T follicular helper cell (primary cell): ENCODE measurements at regions not wholly inside any gene's neighbourhood (a gene's known extent, or its start where the extent isn't known, plus 50 kb on each side); places are given as distances from the start of the nearest gene placed in this dataset.

Source experiments
- DNase-seq: peaks from one replicate; pipeline ENCODE4 v3.0.0-alpha.2; 2020; ENCODE audit warnings: low read depth

DNA sequence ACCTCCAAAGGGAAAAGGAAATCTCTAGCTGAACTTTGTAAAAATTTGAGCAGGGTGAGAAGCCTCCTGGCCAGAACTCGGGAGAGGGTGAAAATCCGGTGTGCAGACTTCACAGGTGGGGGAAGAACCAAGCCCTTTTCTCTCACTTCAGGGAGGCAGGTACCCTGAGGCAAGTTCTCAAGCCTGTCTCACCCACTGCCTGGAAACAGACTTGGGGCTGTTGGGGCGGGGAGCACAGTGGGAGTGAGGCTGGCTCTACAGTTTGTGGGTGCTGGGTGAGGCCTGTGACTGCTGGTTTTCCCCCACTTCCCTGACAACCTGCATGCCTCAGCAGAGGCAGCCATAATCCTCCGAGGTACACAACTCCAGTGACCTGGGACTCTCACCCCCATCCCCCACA, 187.1 kb downstream of the KIF4B start:
- no peak for DNase-seq

DNA sequence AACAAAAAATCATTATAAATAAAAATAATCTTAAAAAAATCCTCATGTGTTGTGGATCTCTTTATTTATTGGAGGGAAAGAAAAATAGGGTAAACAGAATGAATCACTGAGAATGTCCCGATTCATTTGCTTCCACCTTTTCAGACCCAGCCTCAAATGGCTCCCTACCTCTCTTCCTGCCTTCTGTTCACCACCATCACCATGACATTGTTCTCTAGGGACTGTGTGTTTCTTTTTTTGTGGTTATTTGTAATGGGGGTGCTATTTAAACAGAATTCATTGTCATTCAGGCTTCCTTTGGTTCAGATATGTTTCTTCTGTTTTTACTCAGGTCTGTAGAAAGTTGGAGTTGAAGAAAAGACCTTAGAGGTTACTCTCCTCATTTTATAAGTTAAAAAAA, 198.2 kb downstream of the KIF4B start:
- no peak for DNase-seq

DNA sequence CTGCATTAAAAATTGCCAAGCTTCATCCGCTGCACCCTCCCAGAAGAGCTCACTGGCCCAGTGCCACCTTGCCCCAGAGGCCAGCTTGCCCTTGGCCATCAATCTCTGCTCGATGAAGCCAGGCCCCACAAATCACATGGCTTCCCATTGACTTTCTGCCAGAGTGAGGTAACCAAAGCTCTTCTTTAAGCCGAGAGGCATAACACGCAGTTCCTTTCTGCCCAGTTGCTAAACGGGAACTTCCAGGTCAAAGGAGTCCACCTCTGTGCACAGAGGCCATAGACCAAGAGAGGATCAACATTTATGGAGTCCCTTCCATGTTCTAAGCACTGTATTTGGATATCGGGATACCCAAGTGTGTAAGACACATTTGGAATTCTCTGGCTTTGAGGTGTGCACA, 208.8 kb downstream of the KIF4B start:
- no peak for DNase-seq

DNA sequence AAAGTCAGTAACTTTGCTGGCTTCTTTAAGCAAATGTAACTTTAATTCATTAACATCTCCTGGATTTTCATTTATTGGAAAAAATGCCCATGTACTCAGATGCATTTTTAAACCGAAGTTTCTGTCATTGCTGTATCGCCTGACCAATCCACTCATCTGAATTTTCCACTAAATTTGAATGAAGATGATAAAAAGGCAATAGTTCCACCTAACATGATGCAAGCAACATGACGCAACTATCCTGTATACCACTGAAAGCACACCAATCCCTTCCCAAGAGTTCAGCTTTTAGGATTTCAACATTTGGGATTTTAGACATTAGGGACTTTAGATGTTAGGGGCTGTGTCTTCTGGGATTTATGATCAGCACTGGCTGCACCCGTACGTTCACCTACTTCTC, 215.6 kb downstream of the KIF4B start:
- no peak for DNase-seq

DNA sequence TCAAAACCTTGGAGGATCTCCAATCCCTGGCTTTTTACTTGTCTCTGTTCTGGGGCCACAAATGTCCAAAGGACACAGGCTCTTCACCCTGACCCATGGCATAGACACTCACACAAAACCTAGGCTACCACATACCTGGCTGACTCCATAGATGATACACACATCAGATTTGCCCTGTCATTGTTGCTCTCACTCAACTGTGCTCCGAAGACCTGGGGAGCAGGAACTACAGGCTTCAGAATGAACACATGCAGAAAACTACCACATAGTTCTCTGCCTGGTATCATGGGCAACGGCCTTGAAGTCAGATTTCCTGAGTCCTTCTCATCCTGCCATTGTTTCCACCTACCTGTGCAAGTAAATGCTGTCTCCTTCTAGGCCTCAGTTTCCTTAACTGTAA, 226.2 kb downstream of the KIF4B start:
- no peak for DNase-seq

DNA sequence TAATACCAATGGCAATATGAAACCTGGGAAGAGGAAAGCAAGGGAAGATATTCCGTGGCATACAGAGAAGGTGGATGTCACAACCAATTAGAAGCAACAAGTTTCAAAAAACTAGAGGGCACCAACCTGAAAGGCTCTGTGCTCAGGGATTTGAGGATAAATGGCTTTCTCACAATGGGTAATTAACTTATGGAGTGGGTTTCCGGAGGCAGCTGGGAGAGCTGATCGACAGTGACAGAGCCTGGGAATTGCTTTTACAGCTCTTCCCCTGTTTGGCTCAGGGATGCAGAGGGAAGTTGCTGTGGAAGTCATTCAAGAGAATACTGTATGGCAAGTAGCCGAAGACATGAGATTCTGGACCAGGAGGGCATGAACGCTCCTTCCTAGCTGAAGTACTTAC, 237.0 kb downstream of the KIF4B start:
- no peak for DNase-seq

DNA sequence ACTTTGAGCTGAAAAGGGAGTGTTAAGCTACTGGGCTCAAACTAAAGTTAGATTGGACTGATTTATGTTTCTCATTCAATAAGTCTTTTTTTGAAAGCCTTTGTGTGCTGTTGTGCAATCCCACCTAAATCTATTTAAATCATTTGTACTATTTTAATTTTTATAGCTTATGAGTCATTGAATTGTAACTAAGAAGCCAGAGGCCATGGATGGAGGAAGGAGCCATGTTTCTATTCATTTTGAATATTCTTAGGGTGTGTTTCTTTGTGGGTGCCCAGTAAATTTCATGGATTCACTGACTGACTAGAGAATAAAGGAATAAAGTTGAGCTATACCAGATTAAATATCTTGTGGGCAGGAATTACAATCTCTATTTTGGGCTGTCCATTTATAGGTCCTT, 238.5 kb downstream of the KIF4B start:
- no peak for DNase-seq

DNA sequence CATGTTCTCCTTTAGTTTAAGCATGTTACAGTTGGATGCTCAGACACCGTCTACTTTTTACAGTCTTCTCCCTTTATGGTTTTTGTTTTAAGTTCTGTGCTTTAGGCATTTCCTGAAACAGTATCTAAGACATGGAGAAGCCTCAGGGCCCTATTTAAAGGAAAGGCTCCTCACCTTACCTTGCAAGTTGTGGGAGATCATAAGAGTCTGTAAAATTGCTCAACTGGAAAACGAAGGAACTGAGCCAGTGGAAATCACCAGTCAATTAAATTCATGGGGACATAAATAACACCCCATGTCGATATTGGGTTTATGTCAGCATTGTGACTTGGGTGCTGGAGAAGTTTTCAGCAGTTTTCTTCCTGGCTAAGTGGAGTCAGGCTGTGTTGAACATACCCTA, 239.2 kb downstream of the KIF4B start:
- no peak for DNase-seq

DNA sequence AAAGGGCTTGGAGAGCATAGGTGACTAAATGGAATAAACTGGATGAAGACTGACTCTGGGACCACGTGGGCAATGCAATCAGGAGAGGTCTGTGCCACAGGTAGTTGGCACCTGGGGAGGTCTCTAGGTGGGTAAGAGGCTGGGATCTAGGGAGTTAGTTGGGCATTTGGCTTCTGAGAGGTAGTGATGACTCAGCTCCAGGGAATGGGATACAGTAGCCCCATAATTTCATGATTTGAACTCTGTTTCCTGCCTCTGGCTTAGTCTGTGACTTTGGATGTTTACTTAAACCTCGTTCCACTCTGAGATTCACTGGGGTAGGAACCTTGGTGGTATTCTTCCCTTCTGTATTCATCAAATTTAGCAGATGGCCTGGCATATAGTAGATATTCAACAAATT, 240.8 kb downstream of the KIF4B start:
- DNase-seq = no peak

DNA sequence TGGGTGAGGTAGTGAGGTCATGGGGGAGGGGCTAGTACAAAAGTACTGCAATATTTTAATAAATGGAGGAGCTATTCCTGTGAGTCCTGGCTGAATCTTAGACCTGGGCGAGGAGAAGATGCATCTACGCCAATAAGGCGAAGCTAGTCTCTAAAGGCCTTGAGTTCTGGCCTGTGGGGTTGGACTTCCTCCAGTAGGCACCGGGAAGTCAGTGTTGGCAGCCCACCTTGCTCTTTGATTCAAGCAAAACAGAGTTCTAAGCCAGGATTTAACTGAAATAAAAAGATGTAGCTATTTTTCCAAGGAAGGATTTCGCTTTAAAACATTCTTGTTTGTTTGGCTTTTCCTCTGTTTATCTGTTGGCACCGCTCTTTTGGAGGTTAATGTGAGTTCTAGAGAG, 244.6 kb downstream of the KIF4B start:
- no peak for DNase-seq

DNA sequence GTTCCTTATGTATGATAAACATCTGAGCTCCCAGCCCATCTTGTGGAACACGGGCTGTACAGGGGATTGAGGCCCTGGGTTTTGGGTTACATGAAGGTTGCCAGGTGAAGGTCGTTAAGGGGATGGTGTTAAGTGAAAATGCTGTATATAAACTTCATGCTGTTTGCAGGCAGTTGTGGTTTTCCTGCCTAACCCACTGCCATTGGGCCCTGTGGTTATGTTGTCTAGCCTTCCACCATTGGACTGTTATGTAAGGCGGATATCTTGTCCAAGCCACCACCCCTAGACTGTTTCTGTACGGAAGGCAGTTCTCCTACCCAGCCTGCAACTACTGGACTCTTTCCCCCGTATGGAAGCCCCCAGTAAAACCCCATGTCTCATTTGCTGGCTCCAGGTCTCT, 246.1 kb downstream of the KIF4B start:
- DNase-seq = no peak

DNA sequence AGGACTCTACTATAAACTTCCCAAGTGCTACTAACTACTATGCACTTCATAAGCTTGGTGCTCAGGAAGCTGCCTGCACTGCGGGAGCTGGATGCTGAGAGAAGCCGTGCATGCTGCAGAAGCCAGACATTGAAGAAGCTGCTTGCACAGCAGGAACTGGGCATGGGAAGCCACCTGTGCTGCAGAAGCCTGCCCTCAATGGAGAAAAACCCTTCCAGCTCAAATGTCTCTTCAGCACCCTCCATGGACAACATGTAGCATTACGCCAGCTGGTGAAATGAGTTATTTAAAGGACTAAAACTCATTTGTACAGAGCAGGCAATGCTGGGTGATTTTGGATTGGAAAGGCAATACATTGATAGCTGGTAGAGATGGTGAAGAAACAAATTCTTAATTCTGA, 247.2 kb downstream of the KIF4B start:
- no peak for DNase-seq

DNA sequence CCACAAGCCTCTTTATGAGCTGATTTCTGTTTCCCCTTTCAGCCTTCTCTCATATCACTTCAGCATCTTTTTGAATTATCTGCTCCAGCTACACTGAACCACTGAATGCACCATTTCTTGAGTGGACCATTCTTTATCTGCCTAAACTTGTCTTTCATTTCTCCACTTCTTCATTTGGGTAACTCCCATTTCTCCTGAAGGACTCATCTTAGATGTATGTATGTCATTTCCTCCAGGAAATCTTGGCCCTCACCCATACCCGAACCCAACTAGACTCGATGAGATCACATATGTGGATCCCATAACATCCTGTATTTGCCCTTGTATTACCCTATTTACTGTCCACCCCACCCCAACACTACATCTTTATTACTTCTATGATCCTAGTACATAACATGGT, 249.8 kb downstream of the KIF4B start:
- DNase-seq = no peak

DNA sequence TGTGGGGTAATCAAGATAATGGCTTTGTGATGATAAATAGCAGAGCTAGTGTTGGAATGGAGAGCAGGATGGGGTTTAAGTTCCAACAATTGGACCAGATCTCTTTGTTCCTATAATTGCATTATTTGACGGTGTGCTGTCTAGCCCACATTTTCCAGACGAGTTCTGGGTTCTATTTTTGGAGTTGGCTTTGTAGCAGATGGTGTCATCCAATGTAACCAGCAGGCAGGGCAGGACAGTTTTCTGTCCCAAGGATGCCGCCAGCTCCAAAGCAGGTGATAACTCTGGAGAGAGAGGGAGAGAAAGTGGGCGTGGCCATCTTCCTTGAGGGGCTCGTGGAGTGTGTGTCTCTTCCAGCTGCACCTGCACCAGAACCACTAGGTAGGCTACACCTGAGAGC, 251.3 kb downstream of the KIF4B start:
- DNase-seq = no peak

DNA sequence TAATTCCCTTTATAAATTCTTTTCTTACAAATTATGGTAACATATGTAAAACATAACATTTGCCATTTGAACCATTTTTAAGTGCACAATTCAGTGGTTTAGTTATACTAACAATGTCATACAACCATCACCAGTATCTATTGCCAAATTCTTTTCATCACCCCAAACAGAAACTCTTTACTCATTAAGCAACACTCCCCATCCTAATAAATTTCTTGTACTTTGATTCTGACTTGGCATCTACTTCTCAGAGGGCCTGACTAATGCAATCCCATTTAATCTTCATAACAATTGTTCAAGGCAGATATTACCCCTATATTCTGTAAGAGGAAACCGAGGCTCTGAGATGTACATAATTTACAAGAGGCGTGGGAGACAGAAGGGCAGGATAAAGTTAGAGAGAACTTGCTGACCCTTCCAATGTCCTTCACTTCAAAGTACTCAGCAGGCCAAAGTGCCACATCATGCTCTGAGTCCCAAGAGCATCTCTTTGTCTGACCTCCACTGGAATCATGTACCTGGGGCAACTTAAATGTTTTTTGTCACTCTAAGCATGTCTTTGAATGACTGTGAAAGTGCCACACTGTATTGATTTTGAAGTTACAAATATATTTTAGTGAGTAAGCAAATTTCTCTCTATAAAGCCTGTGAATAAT, 255.3 kb downstream of the KIF4B start:
- DNase-seq = no peak

DNA sequence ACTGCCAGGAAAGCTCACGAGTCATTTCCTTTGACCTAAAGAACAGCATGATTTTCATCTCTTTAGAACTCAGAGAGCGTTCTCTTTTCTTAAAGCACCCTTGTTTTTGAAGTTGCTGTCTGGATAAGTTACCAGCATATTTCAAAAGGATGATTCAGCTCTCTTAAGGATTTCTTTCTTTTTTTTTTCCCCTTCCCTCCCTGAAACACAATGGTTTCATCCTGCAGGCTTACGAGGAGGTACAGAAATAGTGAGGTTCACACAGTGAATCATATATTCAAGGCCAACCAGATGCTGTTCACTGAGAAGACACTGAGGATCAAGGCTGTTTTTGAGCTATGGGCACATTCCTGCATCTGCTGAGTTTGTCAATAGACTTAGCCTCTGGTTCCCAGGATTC, 257.2 kb downstream of the KIF4B start:
- no peak for DNase-seq

DNA sequence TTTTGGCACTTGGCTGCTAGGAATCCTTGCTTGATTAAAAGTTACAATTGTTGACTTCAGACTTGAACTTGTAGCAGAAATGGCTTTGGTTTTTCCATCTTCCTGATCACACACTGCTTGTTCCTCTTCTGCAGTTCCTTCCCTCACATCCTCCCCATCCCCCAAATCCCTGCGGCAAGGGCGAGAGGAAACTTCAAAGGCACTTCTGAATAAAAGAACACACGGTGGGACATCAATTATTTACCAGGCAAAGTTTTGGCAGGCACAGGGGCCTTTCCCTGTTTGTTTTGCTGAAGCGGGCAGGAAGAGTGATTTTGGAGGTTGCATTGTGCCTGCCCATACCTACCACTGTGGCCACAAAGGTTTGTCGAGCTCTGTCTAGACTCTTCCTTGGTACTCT, 260.9 kb downstream of the KIF4B start:
- no peak for DNase-seq

DNA sequence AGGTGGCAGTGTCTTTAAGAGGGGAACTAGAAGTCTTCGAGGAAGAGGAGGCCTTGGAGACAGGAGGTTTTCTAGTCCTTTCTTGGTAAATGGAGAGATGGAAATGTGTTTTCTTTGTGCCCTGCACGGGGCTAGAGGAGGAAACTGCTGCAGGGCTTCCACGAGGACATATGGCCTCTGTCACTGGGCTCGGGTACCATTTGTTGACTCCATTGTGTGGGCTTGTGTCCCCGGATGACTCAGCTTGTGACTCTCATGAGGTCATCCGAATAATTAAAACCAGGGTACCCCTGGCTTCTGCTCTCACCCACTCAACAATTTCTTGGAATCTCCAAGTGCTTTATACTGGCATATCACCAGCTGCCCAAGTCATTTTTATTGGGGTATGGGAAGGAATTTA, 261.7 kb downstream of the KIF4B start:
- no peak for DNase-seq

DNA sequence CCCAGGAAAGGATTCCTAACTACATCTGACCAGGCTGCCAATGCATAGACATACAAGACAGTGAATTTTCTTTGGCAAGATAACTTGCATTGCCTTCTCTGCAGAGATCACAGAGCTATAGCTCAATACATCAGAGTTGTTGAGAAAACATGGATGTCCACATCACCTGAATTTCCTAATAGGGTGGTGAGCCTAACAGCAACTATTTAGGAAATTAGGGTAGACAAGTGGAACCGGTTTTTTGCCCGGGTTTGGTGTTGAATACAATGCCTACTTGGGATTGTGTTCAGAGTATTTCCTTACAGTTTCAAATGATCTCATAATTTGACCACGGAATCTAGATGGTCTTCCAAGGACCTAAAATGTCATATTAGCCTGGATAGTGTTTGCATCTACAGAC, 262.7 kb downstream of the KIF4B start:
- no peak for DNase-seq

DNA sequence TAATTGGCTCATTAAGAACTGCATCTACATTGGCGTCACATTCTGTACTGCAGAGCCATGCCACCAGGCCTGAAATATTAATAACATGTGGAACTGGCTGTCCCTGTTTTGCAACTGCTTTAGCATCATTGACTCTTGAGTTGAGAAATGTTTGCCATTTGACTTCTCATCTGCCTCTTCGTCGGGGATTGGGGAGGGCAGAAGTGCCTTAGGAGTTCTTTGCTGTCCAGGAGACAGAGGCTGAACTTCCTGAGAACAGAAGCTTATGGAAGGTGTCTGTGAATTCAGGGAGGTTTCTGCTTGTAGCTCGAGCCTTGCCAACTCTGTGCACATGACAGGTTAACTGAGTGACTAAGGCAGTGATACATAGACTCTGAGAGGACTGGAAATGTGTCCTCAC, 265.0 kb downstream of the KIF4B start:
- DNase-seq = no peak

DNA sequence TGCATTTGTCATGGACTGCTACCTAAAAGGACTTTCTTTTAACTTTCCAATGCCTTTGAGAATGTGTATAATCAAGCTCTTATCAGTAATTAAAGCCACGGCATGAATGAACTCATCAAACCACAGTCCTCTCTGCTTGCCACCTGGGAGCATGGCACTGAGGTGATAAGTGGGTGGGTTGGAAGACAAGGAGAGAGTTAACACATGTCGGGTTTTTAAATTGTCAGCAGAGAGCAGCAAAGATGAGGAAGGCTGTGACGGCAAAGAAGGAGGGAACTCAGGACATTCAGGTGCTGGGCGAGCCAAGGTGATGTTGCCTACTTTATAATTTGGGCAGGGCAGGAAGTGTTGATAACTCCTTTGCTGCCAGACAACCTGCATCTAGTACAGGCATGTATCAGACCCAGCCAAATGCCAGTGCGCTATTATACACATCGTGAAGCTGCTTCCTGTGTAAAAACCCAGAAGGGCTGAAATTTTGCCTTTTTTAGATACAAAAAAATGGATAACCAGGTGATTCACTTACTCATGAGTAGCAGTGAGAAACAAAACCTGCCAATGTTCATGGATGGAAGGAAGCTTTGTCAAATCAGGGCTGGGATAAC, 269.1 kb downstream of the KIF4B start:
- DNase-seq = no peak

DNA sequence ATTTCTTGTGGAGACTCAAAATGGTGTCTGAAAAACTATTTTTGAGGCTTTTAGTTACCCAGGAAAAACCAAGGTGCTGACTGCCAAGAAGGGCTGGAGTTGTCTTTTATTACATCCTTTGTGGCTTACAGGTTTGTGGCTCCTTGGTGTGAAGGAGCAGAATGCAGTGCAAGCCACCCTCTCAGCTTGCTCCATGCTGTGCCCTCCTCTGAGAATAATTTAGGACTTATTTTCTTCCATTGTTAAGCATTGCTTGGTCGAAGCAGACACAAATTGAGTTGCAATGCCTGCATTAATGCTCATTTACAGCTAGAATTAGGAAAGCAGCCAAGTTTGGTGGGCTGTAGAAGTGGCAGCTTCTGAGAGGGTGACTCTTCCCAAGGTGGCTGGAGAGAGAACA, 272.2 kb downstream of the KIF4B start:
- DNase-seq = no peak

DNA sequence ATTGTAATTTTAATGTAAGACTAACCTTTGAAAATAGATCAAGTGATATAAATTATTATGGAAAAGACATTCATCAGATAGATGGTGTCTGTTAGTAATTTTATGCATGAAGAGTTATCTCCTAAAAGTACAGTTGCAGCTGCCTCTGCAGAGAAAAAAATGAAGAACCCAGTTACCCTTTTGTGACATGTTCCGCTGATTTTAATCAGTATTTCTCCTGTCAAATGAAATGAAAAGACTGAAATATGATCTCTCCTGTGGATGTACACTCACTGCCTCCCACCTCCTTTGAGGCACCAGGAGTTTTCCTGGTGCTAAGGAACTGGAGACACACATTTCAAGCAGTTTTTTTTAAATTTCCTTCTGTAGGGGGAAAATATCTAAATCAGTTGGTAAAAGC, 277.4 kb downstream of the KIF4B start:
- no peak for DNase-seq

DNA sequence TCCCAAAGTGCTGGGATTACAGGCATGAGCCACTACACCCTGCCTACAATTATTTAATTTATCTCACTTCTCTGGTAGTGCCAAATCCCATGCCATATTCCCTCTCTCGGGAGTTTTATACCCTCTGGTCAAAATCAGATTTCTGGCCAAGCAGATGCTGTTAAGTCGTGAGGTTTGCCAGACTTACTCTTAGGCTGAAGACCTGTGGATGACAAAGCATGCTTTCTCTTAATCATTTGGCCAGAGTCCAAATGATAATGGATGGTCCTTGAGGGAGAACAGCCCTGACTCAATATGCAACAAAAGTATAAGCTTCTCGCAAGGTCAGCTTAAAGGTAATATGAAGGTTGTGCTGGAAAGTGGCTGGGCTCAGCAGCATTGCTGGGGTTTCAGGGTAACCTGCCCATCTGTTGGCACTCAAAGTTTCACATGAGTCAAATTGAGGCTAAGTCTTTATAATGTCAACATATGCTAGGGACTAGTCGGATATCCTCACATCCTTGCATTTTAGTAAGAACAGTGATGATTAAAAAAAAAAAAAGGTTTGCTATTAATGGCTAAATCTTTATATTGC, 280.1 kb downstream of the KIF4B start:
- DNase-seq = no peak
